ENCODE measurements at regions not wholly inside any gene's neighbourhood (a gene's known extent, or its start where the extent isn't known, plus 50 kb on each side); places are given as distances from the start of the nearest gene placed in this dataset.

DNA sequence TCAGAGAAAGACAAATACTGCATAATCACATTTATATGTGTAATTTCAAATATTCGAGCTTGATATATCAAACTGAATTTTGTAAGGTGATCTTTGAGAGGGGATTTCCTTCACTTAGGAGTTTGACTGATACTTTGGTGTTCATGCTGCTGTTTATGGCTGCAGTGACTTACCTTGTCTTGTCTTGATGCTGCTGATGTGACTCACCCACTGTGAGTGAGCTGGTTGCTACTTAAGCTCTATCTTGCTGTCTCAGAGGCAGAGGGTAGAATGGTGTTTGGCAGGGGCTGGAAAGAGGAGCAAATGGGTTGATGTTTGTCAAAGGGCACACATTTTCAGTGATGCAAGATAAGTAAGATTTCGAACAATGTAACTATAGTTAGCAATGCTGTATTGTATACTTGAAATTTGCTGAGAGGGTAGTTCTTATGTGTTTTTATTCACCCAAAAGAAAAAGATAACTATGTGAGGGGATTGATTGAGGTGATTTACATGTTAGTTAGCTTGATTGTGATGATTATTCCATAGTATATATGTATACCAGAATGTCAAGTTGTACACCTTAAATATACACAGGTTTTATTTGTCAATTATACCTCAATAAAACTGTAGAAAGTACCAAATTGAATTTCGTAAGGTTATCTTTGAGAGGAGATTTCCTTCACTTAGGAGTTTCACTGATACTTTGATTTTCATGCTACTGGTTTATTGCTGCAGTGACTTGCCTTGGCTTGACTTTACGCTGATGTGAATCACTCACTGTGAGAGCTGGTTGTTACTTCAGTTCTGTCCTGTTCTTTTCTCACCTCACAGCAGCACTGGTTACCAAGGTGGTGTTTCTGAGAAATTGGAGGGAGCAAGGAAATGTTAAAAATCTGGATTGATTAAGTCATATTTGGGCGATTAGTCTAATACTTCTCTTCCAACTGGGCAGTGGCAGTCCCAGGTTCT is 94.5 kb upstream of the SLC5A9 start:
- TF ChIP-seq, protein P1, sequence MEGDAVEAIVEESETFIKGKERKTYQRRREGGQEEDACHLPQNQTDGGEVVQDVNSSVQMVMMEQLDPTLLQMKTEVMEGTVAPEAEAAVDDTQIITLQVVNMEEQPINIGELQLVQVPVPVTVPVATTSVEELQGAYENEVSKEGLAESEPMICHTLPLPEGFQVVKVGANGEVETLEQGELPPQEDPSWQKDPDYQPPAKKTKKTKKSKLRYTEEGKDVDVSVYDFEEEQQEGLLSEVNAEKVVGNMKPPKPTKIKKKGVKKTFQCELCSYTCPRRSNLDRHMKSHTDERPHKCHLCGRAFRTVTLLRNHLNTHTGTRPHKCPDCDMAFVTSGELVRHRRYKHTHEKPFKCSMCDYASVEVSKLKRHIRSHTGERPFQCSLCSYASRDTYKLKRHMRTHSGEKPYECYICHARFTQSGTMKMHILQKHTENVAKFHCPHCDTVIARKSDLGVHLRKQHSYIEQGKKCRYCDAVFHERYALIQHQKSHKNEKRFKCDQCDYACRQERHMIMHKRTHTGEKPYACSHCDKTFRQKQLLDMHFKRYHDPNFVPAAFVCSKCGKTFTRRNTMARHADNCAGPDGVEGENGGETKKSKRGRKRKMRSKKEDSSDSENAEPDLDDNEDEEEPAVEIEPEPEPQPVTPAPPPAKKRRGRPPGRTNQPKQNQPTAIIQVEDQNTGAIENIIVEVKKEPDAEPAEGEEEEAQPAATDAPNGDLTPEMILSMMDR (conservative IDR thresholded peaks at IDR 0.05), result no peak
- TF ChIP-seq EZH2 (IDR thresholded peaks at IDR 0.05; ENCODE audit: low read depth), result no peak
